ENCODE measurements at regions not wholly inside any gene's neighbourhood (a gene's known extent, or its start where the extent isn't known, plus 50 kb on each side); places are given as distances from the start of the nearest gene placed in this dataset.

DNA sequence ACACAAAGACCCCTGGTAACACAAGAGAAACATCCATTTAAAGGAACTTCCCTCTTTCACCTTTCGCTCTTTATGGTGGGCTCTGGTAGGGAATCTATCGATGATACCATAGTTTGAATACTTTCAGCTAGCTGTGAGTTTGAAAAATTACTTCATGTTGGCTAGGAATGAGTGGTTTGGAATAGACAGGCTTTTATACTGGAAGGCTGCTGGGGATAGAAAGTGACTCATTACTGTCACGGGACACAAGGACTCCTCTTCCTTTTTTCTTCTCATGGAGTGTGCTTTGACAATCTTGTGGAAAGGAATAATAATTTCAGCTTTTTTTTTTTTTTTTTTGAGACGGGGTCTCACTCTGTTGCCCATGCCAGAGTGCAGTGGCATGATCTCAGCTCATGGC, 76.9 kb downstream of the CYB561 start:
- TF ChIP-seq, protein P1, sequence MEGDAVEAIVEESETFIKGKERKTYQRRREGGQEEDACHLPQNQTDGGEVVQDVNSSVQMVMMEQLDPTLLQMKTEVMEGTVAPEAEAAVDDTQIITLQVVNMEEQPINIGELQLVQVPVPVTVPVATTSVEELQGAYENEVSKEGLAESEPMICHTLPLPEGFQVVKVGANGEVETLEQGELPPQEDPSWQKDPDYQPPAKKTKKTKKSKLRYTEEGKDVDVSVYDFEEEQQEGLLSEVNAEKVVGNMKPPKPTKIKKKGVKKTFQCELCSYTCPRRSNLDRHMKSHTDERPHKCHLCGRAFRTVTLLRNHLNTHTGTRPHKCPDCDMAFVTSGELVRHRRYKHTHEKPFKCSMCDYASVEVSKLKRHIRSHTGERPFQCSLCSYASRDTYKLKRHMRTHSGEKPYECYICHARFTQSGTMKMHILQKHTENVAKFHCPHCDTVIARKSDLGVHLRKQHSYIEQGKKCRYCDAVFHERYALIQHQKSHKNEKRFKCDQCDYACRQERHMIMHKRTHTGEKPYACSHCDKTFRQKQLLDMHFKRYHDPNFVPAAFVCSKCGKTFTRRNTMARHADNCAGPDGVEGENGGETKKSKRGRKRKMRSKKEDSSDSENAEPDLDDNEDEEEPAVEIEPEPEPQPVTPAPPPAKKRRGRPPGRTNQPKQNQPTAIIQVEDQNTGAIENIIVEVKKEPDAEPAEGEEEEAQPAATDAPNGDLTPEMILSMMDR (conservative IDR thresholded peaks at IDR 0.05; ENCODE audit: low read depth in 2 of 2): no peak
- TF ChIP-seq POLR2AphosphoS5 (IDR thresholded peaks at IDR 0.05; ENCODE audit: low read depth) (no peak), EZH2phosphoT487 (IDR thresholded peaks at IDR 0.05; ENCODE audit: unreplicated experiment) (no peak), STAT1 (IDR thresholded peaks at IDR 0.05; ENCODE audit: unreplicated experiment) (no peak), EZH2 (IDR thresholded peaks at IDR 0.05; ENCODE audit: low read depth, unreplicated experiment) (no peak), CREB1 (CRISPR knock-in tag; IDR thresholded peaks at IDR 0.05; ENCODE audit: low read depth) (no peak), NANOG (IDR thresholded peaks at IDR 0.05; ENCODE audit: borderline replicate concordance) (no peak), JUNB (IDR thresholded peaks at IDR 0.05; ENCODE audit: unreplicated experiment) (no peak), ZNF331 (CRISPR knock-in tag; IDR thresholded peaks at IDR 0.05; ENCODE audit: low read depth) (no peak)
- TF ChIP-seq, protein P2, sequence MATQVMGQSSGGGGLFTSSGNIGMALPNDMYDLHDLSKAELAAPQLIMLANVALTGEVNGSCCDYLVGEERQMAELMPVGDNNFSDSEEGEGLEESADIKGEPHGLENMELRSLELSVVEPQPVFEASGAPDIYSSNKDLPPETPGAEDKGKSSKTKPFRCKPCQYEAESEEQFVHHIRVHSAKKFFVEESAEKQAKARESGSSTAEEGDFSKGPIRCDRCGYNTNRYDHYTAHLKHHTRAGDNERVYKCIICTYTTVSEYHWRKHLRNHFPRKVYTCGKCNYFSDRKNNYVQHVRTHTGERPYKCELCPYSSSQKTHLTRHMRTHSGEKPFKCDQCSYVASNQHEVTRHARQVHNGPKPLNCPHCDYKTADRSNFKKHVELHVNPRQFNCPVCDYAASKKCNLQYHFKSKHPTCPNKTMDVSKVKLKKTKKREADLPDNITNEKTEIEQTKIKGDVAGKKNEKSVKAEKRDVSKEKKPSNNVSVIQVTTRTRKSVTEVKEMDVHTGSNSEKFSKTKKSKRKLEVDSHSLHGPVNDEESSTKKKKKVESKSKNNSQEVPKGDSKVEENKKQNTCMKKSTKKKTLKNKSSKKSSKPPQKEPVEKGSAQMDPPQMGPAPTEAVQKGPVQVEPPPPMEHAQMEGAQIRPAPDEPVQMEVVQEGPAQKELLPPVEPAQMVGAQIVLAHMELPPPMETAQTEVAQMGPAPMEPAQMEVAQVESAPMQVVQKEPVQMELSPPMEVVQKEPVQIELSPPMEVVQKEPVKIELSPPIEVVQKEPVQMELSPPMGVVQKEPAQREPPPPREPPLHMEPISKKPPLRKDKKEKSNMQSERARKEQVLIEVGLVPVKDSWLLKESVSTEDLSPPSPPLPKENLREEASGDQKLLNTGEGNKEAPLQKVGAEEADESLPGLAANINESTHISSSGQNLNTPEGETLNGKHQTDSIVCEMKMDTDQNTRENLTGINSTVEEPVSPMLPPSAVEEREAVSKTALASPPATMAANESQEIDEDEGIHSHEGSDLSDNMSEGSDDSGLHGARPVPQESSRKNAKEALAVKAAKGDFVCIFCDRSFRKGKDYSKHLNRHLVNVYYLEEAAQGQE (IDR thresholded peaks at IDR 0.05; ENCODE audit: unreplicated experiment): no peak
- TF ChIP-seq, protein P3, sequence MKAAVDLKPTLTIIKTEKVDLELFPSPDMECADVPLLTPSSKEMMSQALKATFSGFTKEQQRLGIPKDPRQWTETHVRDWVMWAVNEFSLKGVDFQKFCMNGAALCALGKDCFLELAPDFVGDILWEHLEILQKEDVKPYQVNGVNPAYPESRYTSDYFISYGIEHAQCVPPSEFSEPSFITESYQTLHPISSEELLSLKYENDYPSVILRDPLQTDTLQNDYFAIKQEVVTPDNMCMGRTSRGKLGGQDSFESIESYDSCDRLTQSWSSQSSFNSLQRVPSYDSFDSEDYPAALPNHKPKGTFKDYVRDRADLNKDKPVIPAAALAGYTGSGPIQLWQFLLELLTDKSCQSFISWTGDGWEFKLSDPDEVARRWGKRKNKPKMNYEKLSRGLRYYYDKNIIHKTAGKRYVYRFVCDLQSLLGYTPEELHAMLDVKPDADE (IDR thresholded peaks at IDR 0.05): no peak
